Mesendoderm (in vitro differentiated cells): ENCODE measurements at regions not wholly inside any gene's neighbourhood (a gene's known extent, or its start where the extent isn't known, plus 50 kb on each side); places are given as distances from the start of the nearest gene placed in this dataset.

ENCODE experiments used
- DNase-seq: peaks from one replicate; pipeline ENCODE4 v3.0.0; 2013
- H2AK5ac ChIP-seq: 2 replicates; pipeline ENCODE4 v1.6.1; 2013; ENCODE audit warnings: low read length, inconsistent platforms
- H2BK120ac ChIP-seq: 2 replicates; pipeline ENCODE4 v1.6.1; 2013; ENCODE audit warnings: low read depth, mild to moderate bottlenecking, low read length, moderate library complexity, mixed read lengths
- H2BK15ac ChIP-seq: replicated peaks from 2 replicates; pipeline ENCODE4 v1.6.1; 2013; ENCODE audit warnings: low read depth, mild to moderate bottlenecking, moderate library complexity
- H2BK5ac ChIP-seq: 2 replicates; pipeline ENCODE4 v1.6.1; 2013; ENCODE audit warnings: low read length, inconsistent platforms
- H3K18ac ChIP-seq: 2 replicates; pipeline ENCODE4 v1.6.1; 2013; ENCODE audit warnings: mild to moderate bottlenecking, low read length, mixed read lengths
- H3K23ac ChIP-seq: one replicate; pipeline ENCODE4 v1.6.1; 2013; ENCODE audit warnings: low read length
- H3K27ac ChIP-seq: 2 replicates; pipeline ENCODE4 v1.5.1; 2013; ENCODE audit warnings: low read depth, mild to moderate bottlenecking, inconsistent platforms, low read length, moderate library complexity
- H3K27me3 ChIP-seq: 2 replicates; pipeline ENCODE4 v1.6.1; 2013; ENCODE audit warnings: low read length, control low read depth, mild to moderate bottlenecking, inconsistent platforms; ENCODE audit not compliant: insufficient read depth, poor library complexity
- H3K36me3 ChIP-seq: 2 replicates; pipeline ENCODE4 v1.6.1; 2013; ENCODE audit warnings: low read length, inconsistent platforms; ENCODE audit not compliant: control insufficient read depth, insufficient read depth
- H3K4ac ChIP-seq: one replicate; pipeline ENCODE4 v1.6.1; 2013; ENCODE audit warnings: low read depth, mild to moderate bottlenecking, low read length, moderate library complexity
- H3K4me1 ChIP-seq: 2 replicates; pipeline ENCODE4 v1.6.1; 2013; ENCODE audit warnings: low read depth, low read length, inconsistent platforms; ENCODE audit not compliant: control insufficient read depth
- H3K4me2 ChIP-seq: 2 replicates; pipeline ENCODE4 v1.6.1; 2013; ENCODE audit warnings: low read length
- H3K4me3 ChIP-seq: 2 replicates; pipeline ENCODE4 v1.5.1; 2013; ENCODE audit warnings: mild to moderate bottlenecking, low read length
- H3K56ac ChIP-seq: one replicate; pipeline ENCODE4 v1.6.1; 2013; ENCODE audit warnings: low read length
- H3K79me1 ChIP-seq: 2 replicates; pipeline ENCODE4 v1.6.1; 2013; ENCODE audit warnings: low read length, inconsistent platforms
- H3K79me2 ChIP-seq: 2 replicates; pipeline ENCODE4 v1.6.1; 2013; ENCODE audit warnings: mild to moderate bottlenecking, low read length; ENCODE audit not compliant: control insufficient read depth, insufficient read depth
- H3K9ac ChIP-seq: 2 replicates; pipeline ENCODE4 v1.6.1; 2013; ENCODE audit warnings: low read length, inconsistent platforms
- H4K5ac ChIP-seq: one replicate; pipeline ENCODE4 v1.6.1; 2013; ENCODE audit warnings: low read length
- H4K8ac ChIP-seq: one replicate; pipeline ENCODE4 v1.6.1; 2013; ENCODE audit warnings: low read depth, mild to moderate bottlenecking, control low read depth, low read length, moderate library complexity
- WGBS: extraction: QIAGEN DNeasy Blood & Tissue Kit; methylation state at CpG from one replicate; pipeline ENCODE4 v1.1.7; 2013; ENCODE audit warnings: low lambda C conversion rate, missing lambda C conversion rate; ENCODE audit not compliant: insufficient coverage; ENCODE audit errors: extremely low coverage; 5-methylcytosine and 5-hydroxymethylcytosine counted together

DNA sequence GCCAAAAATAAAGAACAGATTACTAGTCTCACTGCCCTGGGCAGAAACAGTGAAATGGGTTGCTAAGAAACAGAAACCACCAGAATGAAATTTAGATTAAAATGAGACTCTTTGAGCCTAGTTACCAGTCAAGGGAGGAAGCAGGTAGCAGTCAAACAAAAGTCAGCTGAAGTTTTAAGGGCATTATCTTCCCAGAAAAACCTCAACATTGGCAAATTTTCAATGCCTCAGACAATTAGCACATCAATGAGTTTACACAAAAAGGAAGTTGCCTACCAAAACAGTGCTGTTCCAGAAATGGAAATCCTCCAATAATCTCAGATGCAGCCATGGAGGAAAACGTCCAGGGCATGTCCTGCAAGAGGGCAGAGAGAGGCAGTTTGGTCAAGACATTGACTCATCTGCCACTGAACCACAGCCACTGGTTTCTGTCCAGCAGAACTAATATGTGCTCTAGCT is 399.7 kb upstream of the ADGRB3 start:
- no peak overlapping the region for H3K4me2 ChIP-seq
- no peak overlapping the region for H3K18ac ChIP-seq
- H3K23ac ChIP-seq = no peak overlapping the region
- H2BK5ac ChIP-seq = no peak overlapping the region
- H3K79me2 ChIP-seq = no peaks in the 10 kb centered on the region
- H3K4ac ChIP-seq = no peak overlapping the region
- no peak overlapping the region for H2BK15ac ChIP-seq
- no peak overlapping the region for H2AK5ac ChIP-seq
- no peak overlapping the region for H2BK120ac ChIP-seq
- H3K27ac ChIP-seq = no peak overlapping the region
- H4K8ac ChIP-seq = no peak overlapping the region
- H3K4me1 ChIP-seq = no peaks in the 10 kb centered on the region
- H3K79me1 ChIP-seq = no peaks in the 10 kb centered on the region
- no peak overlapping the region for H4K5ac ChIP-seq
- no peak overlapping the region for H3K9ac ChIP-seq
- no peak for DNase-seq
- H3K27me3 ChIP-seq = no peaks in the 10 kb centered on the region
- no peaks in the 10 kb centered on the region for H3K36me3 ChIP-seq
- no peak overlapping the region for H3K56ac ChIP-seq
- WGBS = no CpG with 5 or more reads among the region's 1 CpG
- H3K4me3 ChIP-seq = no peak overlapping the region

DNA sequence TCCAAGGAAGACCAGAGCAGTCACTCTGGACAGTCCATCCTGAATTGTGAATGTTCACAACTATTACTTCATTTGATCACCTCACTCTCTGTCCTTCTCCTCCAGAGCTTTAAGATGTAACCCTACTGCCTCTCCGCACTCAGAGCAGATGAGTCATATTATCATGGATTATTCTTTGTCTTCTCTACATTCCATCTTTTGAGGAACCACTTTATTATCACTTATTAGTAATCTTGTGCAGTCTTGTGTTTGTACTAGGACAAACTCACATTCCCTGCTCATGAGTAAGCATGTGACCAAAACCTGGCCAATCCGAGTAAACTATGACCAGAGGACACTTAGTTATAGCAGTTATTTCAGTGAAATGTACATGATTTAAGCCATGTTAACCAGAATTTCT is 401.5 kb upstream of the ADGRB3 start:
- no peaks in the 10 kb centered on the region for H3K27me3 ChIP-seq
- H2BK15ac ChIP-seq = no peak overlapping the region
- no peak overlapping the region for H4K5ac ChIP-seq
- H3K36me3 ChIP-seq = no peaks in the 10 kb centered on the region
- H2BK120ac ChIP-seq = no peak overlapping the region
- no CpG with 5 or more reads among the region's 2 CpGs for WGBS
- no peaks in the 10 kb centered on the region for H3K79me1 ChIP-seq
- H3K56ac ChIP-seq = no peak overlapping the region
- H3K18ac ChIP-seq = no peak overlapping the region
- H3K4me3 ChIP-seq = no peak overlapping the region
- no peak overlapping the region for H2AK5ac ChIP-seq
- H3K27ac ChIP-seq = no peak overlapping the region
- no peaks in the 10 kb centered on the region for H3K79me2 ChIP-seq
- no peaks in the 10 kb centered on the region for H3K4me1 ChIP-seq
- H3K4me2 ChIP-seq = no peak overlapping the region
- H3K9ac ChIP-seq = no peak overlapping the region
- no peak overlapping the region for H3K4ac ChIP-seq
- no peak for DNase-seq
- H4K8ac ChIP-seq = no peak overlapping the region
- H2BK5ac ChIP-seq = no peak overlapping the region
- H3K23ac ChIP-seq = no peak overlapping the region

GRCh38 chr6:68229566-68229965 is 405.5 kb upstream of the ADGRB3 start:
- Histone ChIP-seq H2BK15ac (no peak overlapping the region), H3K18ac (no peak overlapping the region), H3K23ac (no peak overlapping the region), H3K36me3 (no peaks in the 10 kb centered on the region), H3K4me3 (no peak overlapping the region), H3K27me3 (no peaks in the 10 kb centered on the region), H2AK5ac (no peak overlapping the region), H3K4ac (no peak overlapping the region), H3K27ac (no peak overlapping the region), H3K4me2 (no peak overlapping the region), H2BK5ac (no peak overlapping the region), H4K5ac (no peak overlapping the region), H3K79me2 (no peaks in the 10 kb centered on the region), H4K8ac (no peak overlapping the region), H3K4me1 (no peaks in the 10 kb centered on the region), H2BK120ac (no peak overlapping the region), H3K79me1 (no peaks in the 10 kb centered on the region), H3K9ac (no peak overlapping the region), H3K56ac (no peak overlapping the region)
- no peak for DNase-seq
- WGBS = no CpG with 5 or more reads among the region's 1 CpG

DNA sequence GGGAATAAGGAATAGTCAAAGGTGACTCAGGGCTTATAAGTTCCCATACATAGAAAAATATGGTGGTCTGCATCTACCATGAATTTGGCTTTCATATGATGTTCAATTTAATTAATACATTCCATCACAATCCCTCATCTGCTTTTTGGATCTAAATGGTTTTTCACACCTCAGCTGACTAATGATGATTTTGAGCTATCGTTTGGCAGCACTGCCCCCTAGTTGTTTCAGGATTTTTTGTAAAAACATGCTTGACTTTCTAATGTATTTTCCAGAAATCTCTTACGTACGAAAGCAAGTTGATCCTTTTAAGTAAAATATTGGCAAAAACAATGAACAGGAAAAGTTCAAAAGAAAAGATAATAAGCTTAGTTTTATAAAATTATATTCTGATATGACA is 408.6 kb upstream of the ADGRB3 start:
- DNase-seq = peak; percentile 52
- H3K56ac ChIP-seq = no peak overlapping the region

DNA sequence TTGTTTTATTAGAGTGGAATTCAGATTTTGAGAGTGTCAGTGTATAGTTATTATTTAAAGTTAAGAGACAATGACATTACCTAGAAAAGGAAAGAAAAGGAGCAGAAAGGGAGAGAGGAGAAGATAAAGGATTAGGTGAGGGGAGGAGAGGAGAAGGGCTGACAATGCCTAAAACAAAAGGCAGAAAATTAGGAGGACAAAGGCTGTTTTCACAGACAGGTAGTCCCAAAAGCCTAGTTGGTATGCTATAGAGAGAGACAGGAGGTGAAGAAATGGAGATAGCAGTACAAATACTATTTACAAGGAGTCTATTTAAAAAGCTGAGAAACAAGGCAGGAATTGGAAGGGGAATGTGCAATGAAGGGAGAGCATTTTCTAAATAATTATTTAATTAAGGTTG is 409.4 kb upstream of the ADGRB3 start:
- no peaks in the 10 kb centered on the region for H3K79me2 ChIP-seq
- no peak for DNase-seq
- H3K79me1 ChIP-seq = no peaks in the 10 kb centered on the region
- no peak overlapping the region for H3K18ac ChIP-seq
- no peak overlapping the region for H2BK5ac ChIP-seq
- no peak overlapping the region for H3K4me2 ChIP-seq
- H3K23ac ChIP-seq = no peak overlapping the region
- no peak overlapping the region for H3K27ac ChIP-seq
- no peaks in the 10 kb centered on the region for H3K4me1 ChIP-seq
- no peak overlapping the region for H2BK120ac ChIP-seq
- H3K9ac ChIP-seq = no peak overlapping the region
- no peak overlapping the region for H2AK5ac ChIP-seq
- peak overlapping the region; percentile 49 for H3K56ac ChIP-seq
- no peak overlapping the region for H3K4ac ChIP-seq
- no peaks in the 10 kb centered on the region for H3K36me3 ChIP-seq
- no peak overlapping the region for H4K8ac ChIP-seq
- no peak overlapping the region for H2BK15ac ChIP-seq
- H3K27me3 ChIP-seq = no peaks in the 10 kb centered on the region
- H3K4me3 ChIP-seq = no peak overlapping the region
- H4K5ac ChIP-seq = no peak overlapping the region

More for the DNA sequence above, 408.6 kb upstream of the ADGRB3 start:
- no peak overlapping the region for H2BK120ac ChIP-seq
- H3K9ac ChIP-seq = no peak overlapping the region
- H2BK5ac ChIP-seq = no peak overlapping the region
- H3K4me3 ChIP-seq = no peak overlapping the region
- H3K23ac ChIP-seq = no peak overlapping the region
- H3K4me1 ChIP-seq = no peaks in the 10 kb centered on the region
- H2AK5ac ChIP-seq = no peak overlapping the region
- no peak overlapping the region for H3K4me2 ChIP-seq
- no CpG with 5 or more reads among the region's 3 CpGs for WGBS
- no peaks in the 10 kb centered on the region for H3K36me3 ChIP-seq
- no peak overlapping the region for H4K8ac ChIP-seq
- H3K27ac ChIP-seq = no peak overlapping the region
- no peak overlapping the region for H2BK15ac ChIP-seq
- H3K18ac ChIP-seq = no peak overlapping the region
- no peak overlapping the region for H4K5ac ChIP-seq
- no peak overlapping the region for H3K4ac ChIP-seq
- no peaks in the 10 kb centered on the region for H3K79me1 ChIP-seq
- H3K27me3 ChIP-seq = no peaks in the 10 kb centered on the region
- H3K79me2 ChIP-seq = no peaks in the 10 kb centered on the region

DNA sequence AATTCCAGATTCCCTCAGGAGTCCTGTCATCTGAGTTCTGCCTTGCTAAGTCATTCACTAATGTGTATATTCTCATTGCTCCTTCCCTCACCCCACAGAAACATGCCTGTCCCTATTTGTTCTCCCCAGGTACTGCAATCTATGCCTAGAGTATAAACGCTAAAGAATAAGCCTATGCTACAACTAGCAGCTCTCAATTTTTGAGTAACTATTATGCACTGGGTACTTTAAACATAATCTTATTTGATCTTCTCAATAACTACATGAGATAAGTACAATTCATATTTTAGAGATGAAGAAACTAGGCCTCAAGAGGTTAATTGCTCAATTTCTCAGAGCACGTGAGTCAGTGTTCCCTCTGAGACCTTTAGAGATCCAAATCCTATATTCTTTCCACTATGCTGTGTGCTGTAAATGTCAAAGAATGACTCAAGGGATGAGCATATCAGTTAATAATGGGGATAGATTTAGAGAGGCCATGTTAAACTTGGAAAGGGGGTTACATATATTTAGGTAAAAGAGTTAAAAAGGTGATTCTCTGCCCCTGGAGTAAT is 423.8 kb upstream of the ADGRB3 start:
- no peak overlapping the region for H3K4me2 ChIP-seq

More for the DNA sequence above, 423.8 kb upstream of the ADGRB3 start:
- WGBS = no CpG with 5 or more reads among the region's 2 CpGs
- H3K36me3 ChIP-seq = no peaks in the 10 kb centered on the region
- H2BK15ac ChIP-seq = no peak overlapping the region
- H3K27me3 ChIP-seq = no peaks in the 10 kb centered on the region
- H3K56ac ChIP-seq = no peak overlapping the region
- no peak overlapping the region for H2BK5ac ChIP-seq
- no peak overlapping the region for H3K23ac ChIP-seq
- no peak overlapping the region for H3K27ac ChIP-seq
- no peak for DNase-seq
- H3K4me3 ChIP-seq = no peak overlapping the region
- no peaks in the 10 kb centered on the region for H3K79me1 ChIP-seq
- no peak overlapping the region for H2BK120ac ChIP-seq
- H3K4ac ChIP-seq = no peak overlapping the region
- H3K9ac ChIP-seq = no peak overlapping the region
- H3K4me1 ChIP-seq = no peaks in the 10 kb centered on the region
- no peak overlapping the region for H4K8ac ChIP-seq
- H4K5ac ChIP-seq = no peak overlapping the region
- H3K79me2 ChIP-seq = no peaks in the 10 kb centered on the region
- no peak overlapping the region for H3K18ac ChIP-seq
- no peak overlapping the region for H2AK5ac ChIP-seq
